HL-60 (cell line): ENCODE measurements at regions not wholly inside any gene's neighbourhood (a gene's known extent, or its start where the extent isn't known, plus 50 kb on each side); places are given as distances from the start of the nearest gene placed in this dataset.

ENCODE experiments used
- POLR2AphosphoS5 ChIP-seq: IDR thresholded peaks from 2 replicates; pipeline ENCODE4 v1.6.1; 2012; ENCODE audit warnings: low read depth
- REST ChIP-seq: IDR thresholded peaks from 2 replicates; pipeline ENCODE4 v1.6.1; 2012; ENCODE audit warnings: low read depth; ENCODE audit not compliant: insufficient replicate concordance
- TF ChIP-seq, protein P1 (sequence below): IDR thresholded peaks from one replicate; pipeline ENCODE4 v1.5.1; 2011; ENCODE audit warnings: low read length, control low read depth, inconsistent platforms; ENCODE audit not compliant: insufficient read depth

- TF ChIP-seq REST: no peak
- TF ChIP-seq, protein P1, sequence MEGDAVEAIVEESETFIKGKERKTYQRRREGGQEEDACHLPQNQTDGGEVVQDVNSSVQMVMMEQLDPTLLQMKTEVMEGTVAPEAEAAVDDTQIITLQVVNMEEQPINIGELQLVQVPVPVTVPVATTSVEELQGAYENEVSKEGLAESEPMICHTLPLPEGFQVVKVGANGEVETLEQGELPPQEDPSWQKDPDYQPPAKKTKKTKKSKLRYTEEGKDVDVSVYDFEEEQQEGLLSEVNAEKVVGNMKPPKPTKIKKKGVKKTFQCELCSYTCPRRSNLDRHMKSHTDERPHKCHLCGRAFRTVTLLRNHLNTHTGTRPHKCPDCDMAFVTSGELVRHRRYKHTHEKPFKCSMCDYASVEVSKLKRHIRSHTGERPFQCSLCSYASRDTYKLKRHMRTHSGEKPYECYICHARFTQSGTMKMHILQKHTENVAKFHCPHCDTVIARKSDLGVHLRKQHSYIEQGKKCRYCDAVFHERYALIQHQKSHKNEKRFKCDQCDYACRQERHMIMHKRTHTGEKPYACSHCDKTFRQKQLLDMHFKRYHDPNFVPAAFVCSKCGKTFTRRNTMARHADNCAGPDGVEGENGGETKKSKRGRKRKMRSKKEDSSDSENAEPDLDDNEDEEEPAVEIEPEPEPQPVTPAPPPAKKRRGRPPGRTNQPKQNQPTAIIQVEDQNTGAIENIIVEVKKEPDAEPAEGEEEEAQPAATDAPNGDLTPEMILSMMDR: no peak
- no peak for TF ChIP-seq POLR2AphosphoS5
These were observed 1292.2 kb upstream of the TMPRSS15 start for GRCh38 chr21:19695796-19696195.
